HEK293T (cell line): ENCODE measurements at regions not wholly inside any gene's neighbourhood (a gene's known extent, or its start where the extent isn't known, plus 50 kb on each side); places are given as distances from the start of the nearest gene placed in this dataset.

ENCODE experiments used
- ARNT ChIP-seq: fragments of 450-650 bp; IDR thresholded peaks from 2 replicates; pipeline ENCODE4 v1.6.1; 2017; ENCODE audit warnings: mild to moderate bottlenecking
- BHLHE40 ChIP-seq: fragments of 450-650 bp; IDR thresholded peaks from 2 replicates; pipeline ENCODE4 v1.6.1; 2016; ENCODE audit warnings: mild to moderate bottlenecking, moderate library complexity, borderline replicate concordance
- ELF4 ChIP-seq: fragments of 450-650 bp; IDR thresholded peaks from 2 replicates; pipeline ENCODE4 v1.6.1; 2017; ENCODE audit warnings: antibody characterized with exemption
- FOXA1 ChIP-seq: fragments of 450-650 bp; IDR thresholded peaks from 2 replicates; pipeline ENCODE4 v1.6.1; 2016; ENCODE audit warnings: mild to moderate bottlenecking
- FOXM1 ChIP-seq: fragments of 450-650 bp; IDR thresholded peaks from 2 replicates; pipeline ENCODE4 v1.6.1; 2017; ENCODE audit warnings: mild to moderate bottlenecking, borderline replicate concordance
- HDGF ChIP-seq: fragments of 450-650 bp; IDR thresholded peaks from 2 replicates; pipeline ENCODE4 v1.6.1; 2017; ENCODE audit warnings: antibody characterized with exemption, borderline replicate concordance
- LEF1 ChIP-seq: fragments of 450-650 bp; IDR thresholded peaks from 2 replicates; pipeline ENCODE4 v1.6.1; 2017; ENCODE audit warnings: mild to moderate bottlenecking, borderline replicate concordance
- NFRKB ChIP-seq: fragments of 450-650 bp; IDR thresholded peaks from 2 replicates; pipeline ENCODE4 v1.6.1; 2016; ENCODE audit warnings: mild to moderate bottlenecking, moderate library complexity
- PKNOX1 ChIP-seq: fragments of 450-650 bp; IDR thresholded peaks from 2 replicates; pipeline ENCODE4 v1.6.1; 2016
- SP1 ChIP-seq: fragments of 450-650 bp; IDR thresholded peaks from 2 replicates; pipeline ENCODE4 v1.6.1; 2017
- SUZ12 ChIP-seq: fragments of 450-650 bp; IDR thresholded peaks from 2 replicates; pipeline ENCODE4 v1.6.1; 2016; ENCODE audit warnings: mild to moderate bottlenecking
- TARDBP ChIP-seq: fragments of 450-650 bp; IDR thresholded peaks from 2 replicates; pipeline ENCODE4 v1.6.1; 2016
- ZNF384 ChIP-seq: fragments of 450-650 bp; IDR thresholded peaks from 2 replicates; pipeline ENCODE4 v1.6.1; 2016

GRCh38 chrX:10831716-10832502, 211.5 kb upstream of the MID1 start:
- TF ChIP-seq TARDBP = no peak
- no peak for TF ChIP-seq SP1
- TF ChIP-seq SUZ12 = no peak
- no peak for TF ChIP-seq BHLHE40
- TF ChIP-seq NFRKB = no peak
- TF ChIP-seq ELF4 = no peak
- no peak for TF ChIP-seq FOXM1
- TF ChIP-seq ZNF384 = no peak
- TF ChIP-seq ARNT = no peak
- TF ChIP-seq LEF1 = no peak
- no peak for TF ChIP-seq FOXA1
- TF ChIP-seq HDGF = no peak
- TF ChIP-seq PKNOX1 = no peak
